GM19351 (cell line): ENCODE measurements at regions not wholly inside any gene's neighbourhood (a gene's known extent, or its start where the extent isn't known, plus 50 kb on each side); places are given as distances from the start of the nearest gene placed in this dataset.

Source experiments
- ATAC-seq: cut with Tn5 transposase; IDR thresholded peaks from one replicate; pipeline ENCODE4 v1.9.1; 2021; ENCODE audit warnings: mild to moderate bottlenecking, moderate library complexity; ENCODE audit not compliant: unreplicated experiment

DNA sequence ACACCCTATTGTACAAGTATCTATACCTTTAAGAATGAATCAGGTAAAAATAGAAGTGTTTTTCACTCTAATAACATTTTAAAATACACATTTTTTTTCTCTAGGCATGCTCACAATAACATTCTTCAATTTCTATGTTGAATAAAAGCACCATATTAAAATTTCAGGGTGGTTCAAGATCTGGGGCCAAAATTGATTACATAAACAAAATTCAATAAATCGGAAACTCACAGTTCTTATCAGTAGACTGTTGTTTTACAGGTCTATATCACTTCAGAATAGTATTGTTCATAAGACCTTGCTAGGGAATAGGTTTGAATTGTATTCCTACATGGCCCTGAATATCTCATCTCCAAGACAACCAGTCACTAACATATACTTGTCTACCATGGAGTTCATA, 634.0 kb downstream of the SPOCK3 start:
- no peak for ATAC-seq

DNA sequence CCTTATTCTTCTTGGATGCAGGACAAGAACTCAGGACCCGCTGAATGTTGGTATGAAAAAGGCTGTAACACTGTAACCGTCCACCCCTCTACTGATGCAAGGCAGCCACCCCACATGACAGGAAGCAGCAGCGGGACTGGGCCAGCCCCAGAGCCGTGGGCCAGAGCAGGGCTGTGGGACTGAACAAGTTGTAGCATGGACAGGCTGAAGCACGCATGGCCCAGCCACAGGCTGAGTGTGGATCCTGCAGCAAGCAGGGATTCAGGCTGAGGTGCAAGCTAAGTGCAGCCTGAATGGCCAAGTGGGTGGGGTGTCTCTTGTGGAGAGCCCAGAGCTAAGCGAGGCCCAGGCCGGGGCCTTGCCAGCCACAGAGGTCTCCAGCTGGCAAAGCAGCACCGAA, 632.2 kb downstream of the SPOCK3 start:
- no peak for ATAC-seq

DNA sequence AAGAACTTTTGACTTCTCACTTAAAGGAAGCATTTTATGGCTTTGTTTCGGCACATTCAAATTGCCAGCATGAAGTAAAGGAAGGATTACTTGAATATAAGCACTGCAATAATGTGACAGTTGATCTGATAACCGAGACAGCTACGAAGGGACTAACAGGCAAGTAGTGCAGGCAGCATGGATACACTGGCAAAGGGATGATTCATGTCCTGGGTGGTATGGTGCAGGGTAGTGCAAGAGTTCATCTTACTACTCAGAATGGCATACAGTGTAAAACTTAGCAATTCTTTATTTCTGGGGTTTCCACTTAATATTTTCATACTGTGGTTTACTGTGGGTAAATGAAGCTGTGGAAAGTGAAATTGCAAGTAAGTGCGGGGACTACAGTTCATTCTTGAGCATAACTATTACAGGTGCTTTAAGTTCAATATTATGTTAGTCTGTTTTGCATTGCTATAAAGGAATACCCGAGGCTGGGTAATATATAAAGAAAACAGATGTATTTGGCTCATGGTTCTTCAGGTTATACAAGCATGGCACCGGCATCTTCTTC, 611.8 kb downstream of the SPOCK3 start:
- no peak for ATAC-seq

GRCh38 chr4:166625018-166625637, 609.2 kb downstream of the SPOCK3 start:
- ATAC-seq: no peak

DNA sequence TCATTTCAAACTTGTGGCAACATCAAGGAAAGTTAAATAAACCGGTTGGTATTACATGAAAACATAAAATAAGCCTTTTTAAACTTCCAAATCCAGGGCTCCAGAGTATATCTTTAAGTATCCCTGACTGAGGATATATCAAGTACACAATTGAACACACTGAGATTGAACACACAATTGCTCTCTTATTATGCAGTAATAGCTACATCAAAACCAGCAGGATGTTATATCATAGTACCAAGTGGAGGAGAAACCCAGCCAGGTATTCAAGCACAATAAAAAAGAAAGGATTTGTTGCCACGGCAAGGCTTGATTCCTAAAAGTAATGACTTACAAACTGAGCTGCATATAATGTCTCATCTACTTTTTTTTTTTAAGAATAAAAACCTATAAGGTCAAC, 605.8 kb downstream of the SPOCK3 start:
- no peak for ATAC-seq

DNA sequence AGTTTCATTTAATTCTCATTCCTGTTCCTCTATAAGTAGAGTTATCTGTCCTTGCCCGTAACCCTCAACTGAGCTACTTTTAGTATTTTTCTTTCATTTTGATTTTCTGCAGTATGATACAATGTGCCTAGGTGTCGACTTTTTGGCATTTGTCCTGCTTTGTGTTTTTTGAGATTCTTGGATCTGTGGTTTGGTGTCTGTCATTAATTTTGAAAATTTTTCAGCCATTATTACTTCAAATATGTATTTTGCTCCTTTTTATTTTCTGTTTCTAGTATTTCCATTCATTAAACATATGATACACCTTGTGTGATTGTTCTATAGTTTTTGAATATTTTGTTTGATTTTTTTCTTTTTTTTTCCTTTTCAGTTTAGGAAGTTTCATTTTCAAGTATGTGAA, 598.9 kb downstream of the SPOCK3 start:
- no peak for ATAC-seq

DNA sequence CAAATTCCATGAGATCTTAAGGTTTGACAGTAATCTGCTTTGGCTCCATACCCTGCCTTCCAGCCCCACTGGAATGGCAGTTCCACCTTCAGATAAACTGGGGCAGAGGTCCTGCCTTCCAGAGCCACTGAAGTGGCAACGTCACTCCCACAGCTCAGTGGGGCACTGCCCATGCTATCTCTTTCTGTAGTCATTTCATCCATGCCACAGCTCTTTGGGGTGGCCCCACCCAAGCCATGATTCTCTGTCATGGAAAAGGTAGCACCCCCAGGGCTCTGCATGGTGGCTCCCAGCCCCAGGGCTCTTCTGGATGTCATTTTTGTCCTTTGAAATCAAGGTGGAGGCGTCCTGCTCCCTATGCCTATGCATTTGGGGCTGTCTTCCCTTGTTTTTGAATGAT, 596.5 kb downstream of the SPOCK3 start:
- no peak for ATAC-seq

DNA sequence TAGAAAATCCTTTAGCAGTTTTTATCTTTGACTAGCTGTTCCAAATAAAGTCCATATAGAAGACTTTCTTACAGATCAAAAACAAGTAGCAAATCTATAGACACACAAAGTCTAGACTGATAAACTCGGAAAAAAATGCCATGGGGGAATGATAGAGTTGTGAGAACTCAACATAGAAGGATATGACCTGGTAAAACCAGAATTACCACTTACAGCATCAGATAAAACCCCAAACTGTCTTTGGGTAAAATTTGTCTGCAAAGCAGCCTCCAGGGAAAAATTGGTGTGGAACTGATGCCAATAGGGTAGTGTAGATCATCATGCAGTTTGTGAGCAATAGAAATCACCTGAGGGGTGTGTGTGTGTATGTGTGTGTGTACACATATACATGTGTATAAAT, 579.1 kb downstream of the SPOCK3 start:
- ATAC-seq: no peak

DNA sequence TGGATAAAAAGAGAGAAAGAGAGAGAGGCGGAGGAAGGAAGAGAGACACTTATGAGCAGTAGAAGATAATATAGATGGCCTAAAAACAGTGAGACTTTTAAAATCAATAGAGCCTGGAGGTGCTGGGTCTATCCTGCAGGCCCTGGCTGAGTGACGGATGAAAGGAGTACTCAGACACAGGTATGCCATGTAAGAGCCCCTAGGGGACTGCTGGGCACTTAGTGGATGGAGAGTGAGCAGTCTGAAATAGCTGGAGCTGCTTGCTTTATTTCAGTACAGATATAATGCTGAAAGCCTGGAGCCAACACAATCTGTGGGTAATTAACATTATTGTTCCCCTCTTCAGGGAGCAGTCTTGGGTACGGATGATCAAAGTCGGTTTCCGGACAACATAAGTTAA, 578.6 kb downstream of the SPOCK3 start:
- ATAC-seq: no peak

- no peak for ATAC-seq
Observed at GRCh38 chr4:166657261-166657660, 577.0 kb downstream of the SPOCK3 start.

GRCh38 chr4:166658585-166658984, 575.7 kb downstream of the SPOCK3 start:
- peak; percentile 26 for ATAC-seq

DNA sequence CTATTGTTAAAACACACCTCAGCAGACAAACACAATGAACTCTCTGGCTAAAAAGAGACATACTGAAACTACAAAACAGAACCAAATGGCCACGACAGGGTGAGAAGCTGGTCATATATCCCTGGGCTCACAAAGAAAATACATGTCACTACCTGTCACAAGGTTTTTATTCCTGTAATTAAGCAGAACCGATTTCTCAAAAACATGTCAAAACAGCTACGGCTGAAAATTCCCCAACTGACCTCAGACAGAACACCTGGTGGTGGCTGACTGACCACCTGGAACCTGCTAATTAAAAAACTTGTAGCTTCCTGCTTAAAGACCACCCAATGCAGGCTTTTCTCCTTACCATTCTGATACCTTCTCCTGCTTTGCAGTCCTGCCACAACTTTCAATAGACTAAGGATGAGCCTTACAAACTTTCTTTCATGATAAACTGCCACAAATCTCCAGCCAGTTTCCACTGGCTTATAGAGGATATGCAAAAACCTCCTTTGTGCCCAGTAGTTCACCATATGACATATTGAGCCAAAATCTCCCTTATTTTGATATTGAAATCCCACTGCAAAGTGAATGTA, 571.9 kb downstream of the SPOCK3 start:
- ATAC-seq: peak; percentile 95

DNA sequence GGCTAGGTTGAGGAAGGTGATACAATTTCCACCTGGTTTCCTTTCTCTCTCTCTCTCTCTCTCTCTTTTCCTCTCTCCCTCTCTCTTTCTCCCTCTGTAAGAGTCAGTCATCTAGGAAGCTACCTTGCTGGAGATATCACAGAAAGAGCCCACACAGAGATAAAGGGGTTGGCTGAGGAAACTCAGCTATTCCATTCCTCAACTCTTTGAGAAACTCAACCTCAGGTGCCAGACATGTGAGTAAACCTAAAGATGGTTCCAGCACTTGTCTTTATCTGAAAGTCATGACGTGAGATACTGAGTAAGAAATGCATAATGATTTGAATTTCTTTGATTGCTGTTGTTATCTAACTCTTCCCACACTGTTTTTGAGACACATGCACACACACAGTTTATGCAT, 564.0 kb downstream of the SPOCK3 start:
- ATAC-seq: no peak

DNA sequence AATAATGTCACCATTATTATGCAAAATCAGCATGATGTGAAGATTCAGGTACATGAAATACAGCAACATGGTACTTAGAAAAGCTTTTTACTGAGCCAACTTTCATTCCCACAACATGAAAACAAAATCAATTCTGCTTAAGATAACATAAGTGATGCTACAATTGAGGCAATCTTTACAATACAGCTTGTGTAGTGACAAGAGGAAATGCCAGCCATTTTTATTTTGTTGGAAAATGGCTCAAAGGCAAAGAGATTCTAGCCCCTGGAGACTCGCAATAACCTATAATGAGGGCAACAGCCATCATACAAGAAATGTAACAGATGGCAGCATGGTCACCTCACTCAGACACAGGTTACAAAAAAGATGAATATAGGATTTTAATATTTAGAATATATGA, 560.4 kb downstream of the SPOCK3 start:
- ATAC-seq: no peak

DNA sequence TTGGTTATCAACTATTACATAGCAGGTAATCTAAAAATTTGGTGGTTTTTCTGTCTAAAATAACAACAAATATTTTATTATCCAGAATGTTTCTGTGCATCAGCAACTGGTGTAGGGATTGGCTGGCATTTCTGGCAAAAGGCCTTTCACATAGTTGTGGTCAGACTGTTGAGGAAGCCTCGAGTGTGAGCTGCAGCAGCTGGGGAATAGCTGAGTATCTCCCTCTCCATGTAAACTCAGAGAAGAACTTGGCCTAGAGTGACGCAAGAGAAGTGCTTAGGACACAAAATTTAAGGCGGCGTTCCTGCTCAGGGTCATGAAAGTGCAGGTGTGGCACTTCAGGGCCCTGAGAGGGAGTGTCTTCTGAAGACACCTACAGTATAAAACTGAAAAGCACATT, 558.9 kb downstream of the SPOCK3 start:
- no peak for ATAC-seq

DNA sequence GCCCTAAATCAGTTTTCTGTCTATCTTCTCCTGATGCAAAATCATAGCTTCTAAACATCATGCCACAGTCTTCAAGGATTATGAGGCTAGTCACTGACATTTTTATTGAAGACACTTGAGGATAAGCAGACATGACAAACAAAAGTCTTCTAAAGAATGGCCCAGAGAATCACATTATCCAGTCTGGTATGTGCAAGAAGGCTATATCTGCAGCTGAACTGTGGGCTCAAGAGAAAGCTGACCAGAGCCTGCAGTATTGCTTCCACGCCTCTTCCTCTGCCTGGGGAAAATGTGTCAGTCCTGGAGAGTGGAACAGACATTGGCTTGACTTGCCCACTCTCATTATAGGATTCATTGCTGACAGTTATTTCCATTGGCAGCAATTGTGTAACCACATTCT, 553.5 kb downstream of the SPOCK3 start:
- ATAC-seq: no peak

- no peak for ATAC-seq
Observed at GRCh38 chr4:166682200-166682599, 552.1 kb downstream of the SPOCK3 start.
